GM21723 (cell line): ENCODE measurements at regions not wholly inside any gene's neighbourhood (a gene's known extent, or its start where the extent isn't known, plus 50 kb on each side); places are given as distances from the start of the nearest gene placed in this dataset.
"Not testable (repeated sequence)": the region's sequence is repeated elsewhere in the genome, so short reads cannot be mapped to it uniquely, and the experiment has no call there.

Source experiments
- ATAC-seq: cut with Tn5 transposase; IDR thresholded peaks from one replicate; pipeline ENCODE4 v1.9.1; 2021; ENCODE audit warnings: mild to moderate bottlenecking, moderate library complexity; ENCODE audit not compliant: unreplicated experiment

GRCh38 chr14:38044710-38045109 lies 163.0 kb upstream of the SSTR1 start:
- ATAC-seq, result no peak

- no peak for ATAC-seq
Measured at GRCh38 chr14:38045461-38045860, 162.2 kb upstream of the SSTR1 start.

GRCh38 chr14:38046160-38046559 lies 161.5 kb upstream of the SSTR1 start:
- ATAC-seq, result no peak

DNA sequence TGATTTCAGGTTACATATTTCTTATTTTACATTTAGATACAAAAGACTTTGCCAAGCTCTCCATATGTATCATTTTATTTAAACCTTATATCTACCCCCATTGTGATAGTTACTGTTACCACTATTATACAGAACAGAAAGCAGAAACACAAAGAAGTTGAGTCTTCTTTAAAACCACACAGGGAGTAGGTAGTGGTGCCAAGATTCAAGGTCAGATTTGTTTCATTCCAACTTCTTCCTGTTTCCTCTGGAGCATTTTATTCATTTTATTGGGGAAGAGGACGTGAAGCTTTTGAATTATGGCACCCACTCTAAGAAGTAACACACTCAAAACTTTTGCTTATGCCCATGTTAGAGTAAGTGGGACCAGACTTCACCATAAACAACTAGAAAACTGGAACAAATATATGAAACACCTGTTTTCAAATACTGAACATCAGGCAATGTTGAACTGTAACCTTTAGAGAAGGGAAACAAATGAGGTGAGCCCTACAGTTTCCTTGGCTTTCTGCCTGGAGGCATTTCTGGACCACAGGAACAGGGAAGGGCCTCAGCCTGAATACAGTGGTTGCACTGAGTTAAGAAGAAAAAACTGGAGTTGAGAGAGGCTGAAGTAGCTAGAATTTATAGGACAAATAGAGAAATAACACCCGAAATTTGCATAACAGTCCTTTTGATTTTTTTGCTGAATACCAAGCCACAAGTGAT lies 160.4 kb upstream of the SSTR1 start:
- ATAC-seq, result no peak

- no peak for ATAC-seq
Measured at GRCh38 chr14:38053666-38054065, 154.0 kb upstream of the SSTR1 start.

GRCh38 chr14:38056270-38056669 lies 151.4 kb upstream of the SSTR1 start:
- ATAC-seq, result no peak

GRCh38 chr14:38062223-38062622 lies 145.5 kb upstream of the SSTR1 start:
- not testable (repeated sequence) for ATAC-seq

DNA sequence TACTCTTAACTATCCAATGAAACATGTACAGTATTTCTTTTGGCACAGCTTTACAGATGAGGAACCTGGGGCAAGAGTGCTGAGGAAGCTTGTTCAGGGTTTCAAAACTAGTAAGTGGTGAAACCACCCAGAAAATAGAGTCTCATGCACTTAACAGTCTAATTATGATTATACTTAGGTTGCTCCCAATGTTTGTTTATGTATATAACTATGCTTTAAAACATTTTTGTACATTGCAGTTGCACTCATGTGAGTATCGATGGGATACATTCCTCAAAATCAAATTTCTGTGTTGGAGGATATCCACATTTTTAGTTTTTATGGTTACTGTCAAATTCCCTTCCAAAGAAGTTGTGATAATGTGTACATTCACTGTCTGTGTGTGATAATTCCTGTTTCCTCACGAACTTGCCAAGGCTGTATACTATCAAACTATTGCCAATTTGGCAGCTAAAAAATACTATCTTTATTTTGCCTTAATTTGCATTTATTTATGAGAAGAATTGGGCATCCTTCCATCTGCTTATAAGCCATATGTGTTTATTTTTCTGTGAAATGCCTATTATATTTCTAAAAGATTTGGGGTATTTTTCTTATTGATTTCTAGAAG lies 143.9 kb upstream of the SSTR1 start:
- no peak for ATAC-seq

DNA sequence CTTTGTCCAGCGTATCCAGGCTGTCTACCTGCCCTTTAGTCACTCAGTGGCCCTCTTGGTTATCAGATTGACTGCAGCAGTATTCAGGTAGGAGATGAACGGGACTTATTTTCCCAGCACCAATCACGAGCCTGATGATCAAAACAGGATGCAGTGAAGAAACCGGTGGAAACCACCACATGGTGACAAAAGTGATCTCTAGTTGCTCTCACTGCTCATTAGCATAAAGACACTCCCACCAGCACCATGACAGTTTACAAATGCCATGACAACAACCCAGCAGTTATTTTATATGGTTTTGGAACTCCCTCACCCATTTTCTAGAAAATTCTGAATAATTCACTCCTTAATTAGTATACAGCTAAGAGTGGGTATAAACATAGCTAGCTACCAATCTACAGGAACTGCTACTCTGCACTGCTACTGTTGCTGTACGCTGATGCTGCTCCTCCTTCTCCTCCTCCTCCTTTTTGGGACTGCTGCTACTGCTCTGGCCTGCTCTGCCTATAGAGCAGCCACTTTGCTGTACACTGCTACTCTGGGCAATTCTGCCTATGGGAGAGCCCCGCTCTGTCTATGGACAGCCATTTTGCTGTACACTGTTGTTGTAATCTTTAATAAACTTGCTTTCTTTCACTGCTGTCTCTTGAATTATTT lies 142.5 kb upstream of the SSTR1 start:
- ATAC-seq, result no peak

DNA sequence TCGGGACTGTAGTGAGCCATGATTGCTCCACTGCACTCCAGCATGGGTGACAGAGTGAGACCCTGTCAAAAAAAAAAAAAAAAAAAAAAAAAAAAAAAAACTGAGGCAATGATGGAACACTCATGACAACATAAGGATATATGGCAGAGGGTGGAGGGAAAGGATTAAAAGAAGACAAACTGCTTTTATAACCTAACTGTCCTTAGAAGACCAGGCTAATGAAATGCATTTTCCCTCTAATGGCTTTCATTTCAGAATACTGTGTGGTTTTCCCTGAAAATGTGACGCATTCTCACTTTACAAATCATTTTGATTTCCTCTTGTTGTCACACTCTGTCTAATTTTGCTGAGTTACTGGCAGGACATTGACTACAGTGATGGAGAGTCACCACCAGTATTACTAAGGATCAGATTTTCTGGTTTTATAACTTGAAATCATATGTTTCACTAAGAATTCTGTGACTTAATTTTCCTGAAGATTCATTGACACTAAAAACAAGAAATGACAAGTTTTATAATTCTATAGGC lies 137.6 kb upstream of the SSTR1 start:
- ATAC-seq, result no peak

DNA sequence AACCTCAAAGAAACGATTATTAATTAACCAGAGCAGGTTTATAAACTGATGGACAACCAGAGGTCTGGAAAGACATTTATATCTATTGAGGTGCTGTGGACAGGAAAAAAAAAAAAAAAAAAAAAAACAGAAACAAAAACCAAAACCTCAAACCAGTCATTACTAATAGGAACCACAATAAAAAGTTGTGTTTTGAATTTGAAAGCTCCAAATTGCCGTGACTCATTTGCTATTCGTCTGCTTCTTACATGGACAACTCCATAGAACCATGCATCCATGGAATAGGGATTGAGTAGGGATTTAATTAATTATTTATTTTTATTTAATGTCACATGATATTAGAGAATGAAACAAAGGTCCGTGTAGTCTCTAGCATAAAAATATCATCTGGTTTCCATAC lies 134.1 kb upstream of the SSTR1 start:
- ATAC-seq, result no peak

GRCh38 chr14:38074081-38074480 lies 133.6 kb upstream of the SSTR1 start:
- no peak for ATAC-seq

GRCh38 chr14:38074754-38075153 lies 132.9 kb upstream of the SSTR1 start:
- ATAC-seq, result no peak

GRCh38 chr14:38078393-38078792 lies 129.3 kb upstream of the SSTR1 start:
- no peak for ATAC-seq

DNA sequence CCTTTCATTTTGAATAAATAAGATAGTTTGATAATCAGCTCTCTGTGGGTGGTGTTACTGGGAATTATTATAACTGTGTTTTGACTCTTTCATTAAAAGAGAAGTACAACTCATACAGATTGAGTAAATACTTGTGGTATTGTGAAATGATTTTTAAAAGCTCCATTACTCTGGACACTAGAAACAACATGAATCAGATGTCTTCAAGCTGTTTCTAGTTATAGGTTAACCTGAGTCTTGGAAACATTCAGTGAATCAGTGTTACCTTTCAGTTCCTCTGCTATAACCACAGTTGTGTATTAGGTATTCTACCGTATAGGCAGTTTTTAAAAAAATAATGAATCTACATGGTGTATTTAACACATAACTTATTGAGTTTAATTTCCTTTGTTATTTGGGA lies 128.4 kb upstream of the SSTR1 start:
- ATAC-seq, result peak; percentile 69

DNA sequence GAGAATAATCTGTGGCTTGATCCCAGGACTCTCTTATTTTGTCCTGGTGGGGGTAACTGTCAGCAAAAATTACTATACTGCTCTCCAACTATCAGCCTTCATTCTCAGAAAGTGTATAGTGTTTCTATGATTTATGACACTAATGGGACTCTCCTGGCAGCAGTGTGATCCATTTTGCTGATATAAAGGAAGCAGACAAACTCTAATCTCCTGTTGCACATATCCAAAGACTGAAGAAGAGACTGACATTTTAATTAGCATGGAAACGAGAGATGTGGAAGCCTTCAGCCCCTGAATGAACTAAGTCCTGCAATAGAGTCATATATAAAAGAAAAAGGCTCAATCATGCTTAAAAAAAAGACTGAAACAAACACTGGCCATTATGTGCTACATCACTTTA lies 127.8 kb upstream of the SSTR1 start:
- ATAC-seq, result no peak

- no peak for ATAC-seq
Measured at GRCh38 chr14:38080696-38081095, 127.0 kb upstream of the SSTR1 start.

GRCh38 chr14:38083039-38083438 lies 124.7 kb upstream of the SSTR1 start:
- no peak for ATAC-seq

GRCh38 chr14:38089123-38089522 lies 118.6 kb upstream of the SSTR1 start:
- no peak for ATAC-seq

GRCh38 chr14:38090506-38090905 lies 117.2 kb upstream of the SSTR1 start:
- no peak for ATAC-seq

DNA sequence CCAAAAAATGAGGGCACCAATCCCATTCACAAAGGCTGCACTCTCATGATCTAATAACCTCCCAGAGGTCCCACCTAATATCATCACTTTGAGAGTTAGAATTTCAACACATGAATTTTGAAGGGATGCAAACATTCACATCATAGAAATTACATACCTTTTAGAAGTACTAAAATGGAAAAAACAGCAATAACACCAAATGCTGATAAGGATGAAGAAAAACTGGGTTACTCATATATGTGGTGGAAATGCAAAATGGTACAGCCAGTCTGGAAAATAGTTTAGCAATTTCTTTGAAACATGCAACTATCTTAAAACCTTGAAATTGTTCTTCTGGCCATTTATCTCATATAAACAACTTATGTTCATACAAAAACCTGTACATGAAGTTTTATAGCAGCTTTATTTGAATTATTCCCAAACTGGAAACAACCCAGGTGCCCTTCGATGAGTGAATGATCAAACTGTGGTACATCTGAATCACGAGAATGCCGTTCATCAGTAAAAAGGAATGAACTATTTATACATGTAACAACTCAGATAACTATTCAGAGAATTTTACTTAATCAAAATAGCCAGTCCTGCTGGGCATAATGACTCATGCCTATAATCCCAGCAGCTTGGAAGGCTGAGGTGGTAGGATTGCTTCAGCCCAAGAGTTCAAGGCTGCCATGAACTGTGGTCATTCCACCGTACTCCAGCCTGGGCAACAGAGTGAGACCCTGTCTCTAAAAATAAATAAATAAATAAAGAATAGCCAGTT lies 109.4 kb upstream of the SSTR1 start:
- ATAC-seq, result no peak
